ENCODE measurements at regions not wholly inside any gene's neighbourhood (a gene's known extent, or its start where the extent isn't known, plus 50 kb on each side); places are given as distances from the start of the nearest gene placed in this dataset.

DNA sequence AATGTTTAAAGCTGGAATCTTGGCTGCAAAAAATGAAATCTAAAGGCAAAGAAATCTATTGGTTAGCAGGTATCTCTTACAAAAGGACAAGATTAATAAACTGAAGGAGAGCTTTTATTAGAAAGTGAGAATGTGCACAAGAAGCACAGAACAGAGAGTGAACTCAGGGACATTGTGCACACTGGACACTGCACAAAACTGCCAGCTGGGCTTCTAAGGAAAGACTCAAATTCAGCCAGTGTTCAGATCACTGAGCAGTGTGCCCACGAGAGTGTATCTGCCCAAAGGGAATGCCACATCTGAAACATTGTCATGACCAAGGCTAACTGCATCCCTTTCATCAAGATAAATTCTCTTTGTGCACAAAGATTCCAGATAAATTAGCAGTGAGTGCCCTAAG is 129.7 kb upstream of the KCNH7 start:
- no peak for DNase-seq
- TF ChIP-seq, protein P1, sequence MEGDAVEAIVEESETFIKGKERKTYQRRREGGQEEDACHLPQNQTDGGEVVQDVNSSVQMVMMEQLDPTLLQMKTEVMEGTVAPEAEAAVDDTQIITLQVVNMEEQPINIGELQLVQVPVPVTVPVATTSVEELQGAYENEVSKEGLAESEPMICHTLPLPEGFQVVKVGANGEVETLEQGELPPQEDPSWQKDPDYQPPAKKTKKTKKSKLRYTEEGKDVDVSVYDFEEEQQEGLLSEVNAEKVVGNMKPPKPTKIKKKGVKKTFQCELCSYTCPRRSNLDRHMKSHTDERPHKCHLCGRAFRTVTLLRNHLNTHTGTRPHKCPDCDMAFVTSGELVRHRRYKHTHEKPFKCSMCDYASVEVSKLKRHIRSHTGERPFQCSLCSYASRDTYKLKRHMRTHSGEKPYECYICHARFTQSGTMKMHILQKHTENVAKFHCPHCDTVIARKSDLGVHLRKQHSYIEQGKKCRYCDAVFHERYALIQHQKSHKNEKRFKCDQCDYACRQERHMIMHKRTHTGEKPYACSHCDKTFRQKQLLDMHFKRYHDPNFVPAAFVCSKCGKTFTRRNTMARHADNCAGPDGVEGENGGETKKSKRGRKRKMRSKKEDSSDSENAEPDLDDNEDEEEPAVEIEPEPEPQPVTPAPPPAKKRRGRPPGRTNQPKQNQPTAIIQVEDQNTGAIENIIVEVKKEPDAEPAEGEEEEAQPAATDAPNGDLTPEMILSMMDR (IDR thresholded peaks at IDR 0.05; ENCODE audit: low read depth, low read length): no peak
- Histone ChIP-seq H3K36me3 (no peaks in the 10 kb centered on the region), H3K27me3 (ENCODE audit: insufficient read depth, low read depth, severe bottlenecking) (no peaks in the 10 kb centered on the region), H3K4me3 (ENCODE audit: low read depth, low read length) (no peak overlapping the region), H3K9me3 (ENCODE audit: severe bottlenecking) (no peaks in the 10 kb centered on the region), H3K27ac (no peak overlapping the region)

DNA sequence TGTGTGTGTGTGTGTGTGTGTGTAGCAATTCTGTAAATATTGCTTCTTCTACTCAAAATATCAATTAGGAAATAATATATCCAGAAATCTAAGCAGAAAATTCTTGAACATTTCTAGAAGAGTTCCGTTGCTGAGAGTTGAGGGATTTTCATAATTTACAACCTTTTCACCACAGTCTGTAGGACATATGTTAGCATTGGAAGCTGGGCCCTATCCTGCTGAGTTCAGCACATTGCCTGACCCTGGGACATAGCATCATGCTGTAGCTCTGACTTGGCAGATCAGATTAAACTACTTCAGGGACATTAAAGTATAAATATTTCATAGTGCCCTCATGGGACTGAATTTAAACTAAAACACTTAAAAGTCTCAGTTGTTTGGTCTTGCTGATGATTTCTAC is 129.2 kb upstream of the KCNH7 start:
- H3K36me3 ChIP-seq: no peaks in the 10 kb centered on the region
- DNase-seq: no peak
- H3K27ac ChIP-seq: no peak overlapping the region
- TF ChIP-seq, protein P1 (IDR thresholded peaks at IDR 0.05; ENCODE audit: low read depth, low read length): no peak
- H3K9me3 ChIP-seq (ENCODE audit: severe bottlenecking): no peaks in the 10 kb centered on the region
- no peaks in the 10 kb centered on the region for H3K27me3 ChIP-seq (ENCODE audit: insufficient read depth, low read depth, severe bottlenecking)
- H3K4me3 ChIP-seq (ENCODE audit: low read depth, low read length): no peak overlapping the region

DNA sequence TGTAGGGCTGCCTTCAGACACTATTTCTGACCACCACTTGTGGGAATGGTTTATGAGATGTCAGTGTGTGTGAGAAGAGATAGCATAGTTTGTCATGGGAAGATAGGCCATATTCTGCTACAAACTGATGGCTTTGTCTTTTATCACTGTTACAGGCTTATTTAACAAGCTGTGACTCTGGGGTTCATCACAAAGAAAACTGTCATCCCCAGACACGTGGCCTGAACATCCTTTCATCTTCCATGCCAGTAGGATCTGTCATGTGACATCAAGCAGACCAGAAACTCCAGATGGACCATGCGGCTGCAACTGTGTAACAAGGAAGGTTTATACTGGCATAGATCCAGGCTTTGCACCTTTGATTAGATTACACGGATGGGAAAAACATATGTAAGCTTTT is 128.6 kb upstream of the KCNH7 start:
- H3K27me3 ChIP-seq (ENCODE audit: insufficient read depth, low read depth, severe bottlenecking): no peaks in the 10 kb centered on the region
- H3K9me3 ChIP-seq (ENCODE audit: severe bottlenecking): no peaks in the 10 kb centered on the region
- H3K27ac ChIP-seq: no peak overlapping the region
- no peaks in the 10 kb centered on the region for H3K36me3 ChIP-seq
- TF ChIP-seq, protein P1 (IDR thresholded peaks at IDR 0.05; ENCODE audit: low read depth, low read length): no peak
- no peak for DNase-seq
- no peak overlapping the region for H3K4me3 ChIP-seq (ENCODE audit: low read depth, low read length)

- no peak for DNase-seq
- TF ChIP-seq, protein P1 (IDR thresholded peaks at IDR 0.05; ENCODE audit: low read depth, low read length): no peak
- H3K27me3 ChIP-seq (ENCODE audit: insufficient read depth, low read depth, severe bottlenecking): no peaks in the 10 kb centered on the region
- no peak overlapping the region for H3K27ac ChIP-seq
- no peaks in the 10 kb centered on the region for H3K36me3 ChIP-seq
- no peak overlapping the region for H3K4me3 ChIP-seq (ENCODE audit: low read depth, low read length)
- no peaks in the 10 kb centered on the region for H3K9me3 ChIP-seq (ENCODE audit: severe bottlenecking)
These were observed 126.6 kb upstream of the KCNH7 start for GRCh38 chr2:162965191-162965590.

GRCh38 chr2:162964513-162964912 is 125.9 kb upstream of the KCNH7 start:
- no peaks in the 10 kb centered on the region for H3K9me3 ChIP-seq (ENCODE audit: severe bottlenecking)
- H3K27ac ChIP-seq: no peak overlapping the region
- H3K4me3 ChIP-seq (ENCODE audit: low read depth, low read length): no peak overlapping the region
- DNase-seq: no peak
- no peaks in the 10 kb centered on the region for H3K27me3 ChIP-seq (ENCODE audit: insufficient read depth, low read depth, severe bottlenecking)
- TF ChIP-seq, protein P1 (IDR thresholded peaks at IDR 0.05; ENCODE audit: low read depth, low read length): no peak
- no peaks in the 10 kb centered on the region for H3K36me3 ChIP-seq

GRCh38 chr2:162963156-162963555 is 124.6 kb upstream of the KCNH7 start:
- TF ChIP-seq, protein P1 (IDR thresholded peaks at IDR 0.05; ENCODE audit: low read depth, low read length): no peak

More at GRCh38 chr2:162963156-162963555, 124.6 kb upstream of the KCNH7 start:
- H3K4me3 ChIP-seq (ENCODE audit: low read depth, low read length): no peak overlapping the region
- no peaks in the 10 kb centered on the region for H3K9me3 ChIP-seq (ENCODE audit: severe bottlenecking)
- no peaks in the 10 kb centered on the region for H3K36me3 ChIP-seq
- H3K27me3 ChIP-seq (ENCODE audit: insufficient read depth, low read depth, severe bottlenecking): no peaks in the 10 kb centered on the region
- no peak for DNase-seq
- no peak overlapping the region for H3K27ac ChIP-seq
